Muscle of leg (tissue), 3 donors: ENCODE measurements at regions not wholly inside any gene's neighbourhood (a gene's known extent, or its start where the extent isn't known, plus 50 kb on each side); places are given as distances from the start of the nearest gene placed in this dataset.

Experiments used
- DNase-seq: peaks from one replicate; pipeline ENCODE4 v3.0.0; 2013
- H3K27ac ChIP-seq: one replicate; pipeline ENCODE4 v1.5.1; 2013; ENCODE audit warnings: mild to moderate bottlenecking, low read length, control low read depth
- H3K27me3 ChIP-seq: one replicate; pipeline ENCODE4 v1.6.1; 2013; ENCODE audit warnings: low read length; ENCODE audit not compliant: control insufficient read depth, insufficient read depth
- H3K36me3 ChIP-seq: one replicate; pipeline ENCODE4 v1.6.1; 2013; ENCODE audit warnings: low read length; ENCODE audit not compliant: control insufficient read depth, insufficient read depth
- H3K4me1 ChIP-seq: one replicate; pipeline ENCODE4 v1.6.1; 2013; ENCODE audit warnings: low read length; ENCODE audit not compliant: control insufficient read depth, insufficient read depth
- H3K4me3 ChIP-seq: one replicate; pipeline ENCODE4 v1.5.1; 2013; ENCODE audit warnings: low read length, control low read depth
- H3K9me3 ChIP-seq: replicated peaks from 2 replicates; pipeline ENCODE4 v1.6.1; 2013; ENCODE audit warnings: low read depth, low read length; ENCODE audit not compliant: control insufficient read depth
- WGBS: methylation state at CpG from one replicate; pipeline ENCODE4 v1.1.5; 2013; ENCODE audit warnings: missing lambda C conversion rate; ENCODE audit not compliant: insufficient coverage; 5-methylcytosine and 5-hydroxymethylcytosine counted together

- Histone ChIP-seq H3K4me3 (no peak overlapping the region), H3K36me3 (no peaks in the 10 kb centered on the region), H3K4me1 (no peaks in the 10 kb centered on the region), H3K9me3 (no peaks in the 10 kb centered on the region), H3K27me3 (no peaks in the 10 kb centered on the region), H3K27ac (no peak overlapping the region)
- WGBS, result 88% methylated on average over 2 of the region's 2 CpGs
- no peak for DNase-seq
Measured at GRCh38 chr4:34363842-34364241, 1880.5 kb downstream of the ARAP2 start.

GRCh38 chr4:34365946-34366345 is 1878.4 kb downstream of the ARAP2 start:
- no CpG with 5 or more reads among the region's 2 CpGs for WGBS
- no peaks in the 10 kb centered on the region for H3K9me3 ChIP-seq
- H3K27me3 ChIP-seq, result no peaks in the 10 kb centered on the region
- no peaks in the 10 kb centered on the region for H3K36me3 ChIP-seq
- H3K4me3 ChIP-seq, result no peak overlapping the region
- H3K4me1 ChIP-seq, result no peaks in the 10 kb centered on the region
- H3K27ac ChIP-seq, result no peak overlapping the region
- no peak for DNase-seq

- no peaks in the 10 kb centered on the region for H3K4me1 ChIP-seq
- H3K4me3 ChIP-seq, result no peak overlapping the region
- H3K27me3 ChIP-seq, result no peaks in the 10 kb centered on the region
- 100% methylated on average over 1 of the region's 2 CpGs for WGBS
- H3K9me3 ChIP-seq, result no peaks in the 10 kb centered on the region
- no peak overlapping the region for H3K27ac ChIP-seq
- H3K36me3 ChIP-seq, result no peaks in the 10 kb centered on the region
- peak; percentile 12 for DNase-seq
Measured at GRCh38 chr4:34371676-34372075, 1872.6 kb downstream of the ARAP2 start.

- Histone ChIP-seq H3K27ac (no peak overlapping the region), H3K36me3 (no peaks in the 10 kb centered on the region), H3K4me1 (no peaks in the 10 kb centered on the region), H3K9me3 (no peaks in the 10 kb centered on the region), H3K4me3 (no peak overlapping the region), H3K27me3 (no peaks in the 10 kb centered on the region)
- DNase-seq, result no peak
- WGBS, result no CpG with 5 or more reads among the region's 2 CpGs
Measured at GRCh38 chr4:34372815-34373214, 1871.5 kb downstream of the ARAP2 start.

GRCh38 chr4:34373456-34373855 is 1870.9 kb downstream of the ARAP2 start:
- 76% methylated on average over 3 of the region's 3 CpGs for WGBS
- H3K9me3 ChIP-seq, result no peaks in the 10 kb centered on the region
- no peaks in the 10 kb centered on the region for H3K27me3 ChIP-seq
- no peaks in the 10 kb centered on the region for H3K36me3 ChIP-seq
- no peaks in the 10 kb centered on the region for H3K4me1 ChIP-seq
- H3K27ac ChIP-seq, result no peak overlapping the region
- H3K4me3 ChIP-seq, result no peak overlapping the region
- DNase-seq, result peak; percentile 16

GRCh38 chr4:34412233-34412632 is 1832.1 kb downstream of the ARAP2 start:
- no peak overlapping the region for H3K27ac ChIP-seq
- WGBS, result 92% methylated on average over 2 of the region's 2 CpGs
- DNase-seq, result no peak
- no peaks in the 10 kb centered on the region for H3K27me3 ChIP-seq
- peaks cover 7% of the 10 kb centered on the region for H3K9me3 ChIP-seq
- no peaks in the 10 kb centered on the region for H3K36me3 ChIP-seq
- no peaks in the 10 kb centered on the region for H3K4me1 ChIP-seq
- no peak overlapping the region for H3K4me3 ChIP-seq

GRCh38 chr4:34412911-34413310 is 1831.4 kb downstream of the ARAP2 start:
- H3K4me3 ChIP-seq, result no peak overlapping the region
- WGBS, result 90% methylated on average over 1 of the region's 2 CpGs
- no peak for DNase-seq

GRCh38 chr4:34417160-34417559 is 1827.2 kb downstream of the ARAP2 start:
- 100% methylated on average over 3 of the region's 3 CpGs for WGBS
- no peak for DNase-seq

More at GRCh38 chr4:34412911-34413310, 1831.4 kb downstream of the ARAP2 start:
- Histone ChIP-seq H3K27ac (no peak overlapping the region), H3K4me1 (no peaks in the 10 kb centered on the region), H3K27me3 (no peaks in the 10 kb centered on the region), H3K36me3 (no peaks in the 10 kb centered on the region), H3K9me3 (peaks cover 7% of the 10 kb centered on the region)

GRCh38 chr4:34419871-34420270 is 1824.4 kb downstream of the ARAP2 start:
- Histone ChIP-seq H3K4me1 (no peaks in the 10 kb centered on the region), H3K36me3 (no peaks in the 10 kb centered on the region), H3K27me3 (no peaks in the 10 kb centered on the region), H3K4me3 (no peak overlapping the region), H3K27ac (no peak overlapping the region), H3K9me3 (no peaks in the 10 kb centered on the region)
- no CpG with 5 or more reads among the region's 2 CpGs for WGBS
- DNase-seq, result no peak

More at GRCh38 chr4:34417160-34417559, 1827.2 kb downstream of the ARAP2 start:
- Histone ChIP-seq H3K27me3 (no peaks in the 10 kb centered on the region), H3K9me3 (no peaks in the 10 kb centered on the region), H3K36me3 (no peaks in the 10 kb centered on the region), H3K4me3 (no peak overlapping the region), H3K27ac (no peak overlapping the region), H3K4me1 (no peaks in the 10 kb centered on the region)

GRCh38 chr4:34422472-34423175 is 1821.7 kb downstream of the ARAP2 start:
- Histone ChIP-seq H3K9me3 (no peaks in the 10 kb centered on the region), H3K4me3 (no peak overlapping the region), H3K36me3 (no peaks in the 10 kb centered on the region), H3K4me1 (no peaks in the 10 kb centered on the region), H3K27ac (no peak overlapping the region), H3K27me3 (no peaks in the 10 kb centered on the region)
- 51% methylated on average over 3 of the region's 4 CpGs for WGBS
- DNase-seq, result peak; percentile 51

GRCh38 chr4:34432706-34433105 is 1811.6 kb downstream of the ARAP2 start:
- peak; percentile 71 for DNase-seq
- WGBS, result no CpG with 5 or more reads among the region's 5 CpGs
- Histone ChIP-seq H3K4me1 (no peaks in the 10 kb centered on the region), H3K4me3 (no peak overlapping the region), H3K36me3 (no peaks in the 10 kb centered on the region), H3K9me3 (no peaks in the 10 kb centered on the region), H3K27me3 (no peaks in the 10 kb centered on the region), H3K27ac (no peak overlapping the region)
